ENCODE measurements at regions not wholly inside any gene's neighbourhood (a gene's known extent, or its start where the extent isn't known, plus 50 kb on each side); places are given as distances from the start of the nearest gene placed in this dataset.

- Histone ChIP-seq H3K4me1 (ENCODE audit: control insufficient read depth, insufficient read depth, low read length) (peaks cover 7% of the 10 kb centered on the region; the same call in 1 of the 2 replicates), H2BK5ac (ENCODE audit: low read depth, low read length, poor library complexity, severe bottlenecking) (no peak overlapping the region), H3K18ac (ENCODE audit: low read depth, low read length) (no peak overlapping the region), H3K9me3 (ENCODE audit: control insufficient read depth, insufficient read depth, low read length) (no peaks in the 10 kb centered on the region; the same call in 1 of the 2 replicates), H3K23ac (ENCODE audit: low read depth, low read length) (no peak overlapping the region), H3K27me3 (ENCODE audit: control insufficient read depth, insufficient read depth, low read length) (peaks cover 30% of the 10 kb centered on the region), H4K20me1 (ENCODE audit: insufficient read depth, low read length) (no peaks in the 10 kb centered on the region), H2BK120ac (ENCODE audit: low read depth, low read length) (no peak overlapping the region), H3K4me2 (ENCODE audit: low read depth, low read length) (no peak overlapping the region), H4K5ac (ENCODE audit: low read depth, low read length) (no peak overlapping the region), H4K8ac (ENCODE audit: low read depth in 2 of 2, low read length in 2 of 2) (no peak overlapping the region), H3K14ac (replicated peaks; ENCODE audit: low read depth, low read length) (no peak overlapping the region), H3K9ac (ENCODE audit: low read depth, low read length) (no peak overlapping the region), H3K4me3 (ENCODE audit: insufficient read depth, low read depth, low read length) (no peak overlapping the region), H3K9me1 (ENCODE audit: insufficient read depth, low read length) (peaks cover 3% of the 10 kb centered on the region; the same call in 1 of the 2 replicates), H2AK9ac (replicated peaks; ENCODE audit: low read depth, low read length, poor library complexity) (no peak overlapping the region), H2AFZ (replicated peaks; ENCODE audit: low read length, poor library complexity) (no peak overlapping the region), H2AK5ac (ENCODE audit: low read depth, low read length) (no peak overlapping the region), H3K4ac (ENCODE audit: low read depth, low read length) (no peak overlapping the region), H2BK15ac (ENCODE audit: low read depth, low read length) (no peak overlapping the region), H3K79me1 (ENCODE audit: low read depth in 1 of 2, low read length in 2 of 2) (no peaks in the 10 kb centered on the region), H2BK20ac (ENCODE audit: low read depth, low read length) (no peak overlapping the region), H3K36me3 (ENCODE audit: control insufficient read depth, insufficient read depth, low read length) (no peaks in the 10 kb centered on the region), H4K91ac (ENCODE audit: insufficient read depth, low read depth, low read length) (no peak overlapping the region), H3K27ac (ENCODE audit: insufficient read depth, low read length) (no peak overlapping the region), H3K56ac (ENCODE audit: extremely low read depth, insufficient read depth, low read length) (no peak overlapping the region)
- POLR2A ChIA-PET (ENCODE audit: unreplicated experiment): no interaction called here
- WGBS, 2 experiments (ENCODE audit: extremely low coverage in 2 of 2, insufficient read length in 1 of 2): 89% methylated on average over 3 of the region's 4 CpGs; no CpG with 5 or more reads in 1 of the 2 experiments
- CTCF ChIA-PET: interaction anchor here (0.7 kb wide), 1 partner anchor 1291 kb away, joined by 5 read pairs; no protein-coding TSS in a partner anchor
- dilution Hi-C loops (cut with HindIII; ENCODE audit: low sequenced_read_pairs, unreplicated experiment): no loop called here
- DNase-seq (no peak), ATAC-seq (ENCODE audit: low read depth) (no peak)
- TF ChIP-seq RAD21 (IDR thresholded peaks at IDR 0.05; ENCODE audit: low read length) (no peak), RFX5 (IDR thresholded peaks at IDR 0.05; ENCODE audit: low read depth, low read length) (no peak), USF2 (IDR thresholded peaks at IDR 0.05; ENCODE audit: low read depth, low read length) (no peak), MXI1 (IDR thresholded peaks at IDR 0.05; ENCODE audit: borderline replicate concordance, low read depth, low read length) (no peak), NFE2L2 (IDR thresholded peaks at IDR 0.05; ENCODE audit: low read depth, low read length) (no peak), SMC3 (IDR thresholded peaks at IDR 0.05; ENCODE audit: low read depth, low read length) (no peak)
- intact Hi-C loops (cut with micrococcal nuclease): loop anchor here (2.0 to 5.0 kb wide), 4 partner anchors 93 to 1521 kb away; no protein-coding TSS in a partner anchor
- no TSS peak for BruUV-seq (replicated peaks)
- in situ Hi-C loops (cut with MboI; ENCODE audit: low sequenced_read_pairs): loop anchor here (5.0 kb wide), 4 partner anchors 90 to 1290 kb away; no protein-coding TSS in a partner anchor
Observed at GRCh38 chr7:47181746-47182361, 400.1 kb downstream of the TNS3 start.

Measured in IMR-90 (cell line).